Sigmoid colon (tissue), 6 donors: ENCODE measurements at regions not wholly inside any gene's neighbourhood (a gene's known extent, or its start where the extent isn't known, plus 50 kb on each side); places are given as distances from the start of the nearest gene placed in this dataset.

Experiments
- DNase-seq: peaks from one replicate; pipeline ENCODE4 v3.0.0-alpha.2; 2019
- H3K27ac ChIP-seq, 4 donors: fragments of 200-600 bp; sonication (generic); one replicate each; pipeline ENCODE4 v1.5.1; 2016 to 2019; ENCODE audit warnings: mild to moderate bottlenecking in 1 of 4
- H3K27me3 ChIP-seq, 3 donors: fragments of 200-600 bp; sonication (generic); one replicate each; pipeline ENCODE4 v1.5.1; 2019; ENCODE audit warnings: mild to moderate bottlenecking in 1 of 3
- H3K36me3 ChIP-seq, 4 donors: fragments of 200-600 bp; sonication (generic); one replicate each; pipeline ENCODE4 v1.5.1; 2016 to 2019
- H3K4me1 ChIP-seq, 4 donors: fragments of 200-600 bp; sonication (generic); one replicate each; pipeline ENCODE4 v1.5.1; 2017 to 2019
- H3K4me3 ChIP-seq, 4 donors: fragments of 200-600 bp; sonication (generic); one replicate each; pipeline ENCODE4 v1.5.1; 2017 to 2019; ENCODE audit warnings: mild to moderate bottlenecking in 2 of 4, moderate library complexity in 1 of 4
- H3K9me3 ChIP-seq, 4 donors: fragments of 200-600 bp in 3 of 4; sonication (generic) in 3 of 4; one replicate each; pipeline versions ENCODE4 v1.5.1 to v1.6.1; 2013 to 2019
- EP300 ChIP-seq, 4 donors: sonication (generic); formaldehyde crosslinking; IDR thresholded peaks; one replicate each; pipeline ENCODE4 v1.6.1; 2017; ENCODE audit warnings: antibody characterized with exemption in 4 of 4
- POLR2A ChIP-seq, 2 donors: fragments of 450-650 bp; IDR thresholded peaks; one replicate each; pipeline ENCODE4 v1.6.1; 2016; ENCODE audit warnings: antibody characterized with exemption in 2 of 2, mild to moderate bottlenecking in 2 of 2, moderate library complexity in 2 of 2
- POLR2AphosphoS5 ChIP-seq, 4 donors: sonication (generic); formaldehyde crosslinking; IDR thresholded peaks; one replicate each; pipeline ENCODE4 v1.6.1; 2017; ENCODE audit warnings: antibody characterized with exemption in 4 of 4
- WGBS, 2 donors: extraction: QIAGEN DNeasy Blood & Tissue Kit; methylation state at CpG; one replicate each; pipeline ENCODE4 v1.1.7; 2013; 5-methylcytosine and 5-hydroxymethylcytosine counted together
- intact Hi-C: fragments of 100-400 bp; cut with DNase I; formaldehyde crosslinking; loops from one replicate; pipeline ENCODE4 v1.15.1; 2023
- TF ChIP-seq, protein P1 (sequence below), 4 experiments: fragments of 450-650 bp in 3 of 4; fragments of 200-600 bp in 1 of 4; IDR thresholded peaks; one replicate each; pipeline ENCODE4 v1.5.1; 2016 to 2019; ENCODE audit warnings: antibody characterized with exemption in 4 of 4, mild to moderate bottlenecking in 3 of 4, moderate library complexity in 2 of 4
- donor health status: healthy with polysubstance abuse.
- donor health status: healthy.

DNA sequence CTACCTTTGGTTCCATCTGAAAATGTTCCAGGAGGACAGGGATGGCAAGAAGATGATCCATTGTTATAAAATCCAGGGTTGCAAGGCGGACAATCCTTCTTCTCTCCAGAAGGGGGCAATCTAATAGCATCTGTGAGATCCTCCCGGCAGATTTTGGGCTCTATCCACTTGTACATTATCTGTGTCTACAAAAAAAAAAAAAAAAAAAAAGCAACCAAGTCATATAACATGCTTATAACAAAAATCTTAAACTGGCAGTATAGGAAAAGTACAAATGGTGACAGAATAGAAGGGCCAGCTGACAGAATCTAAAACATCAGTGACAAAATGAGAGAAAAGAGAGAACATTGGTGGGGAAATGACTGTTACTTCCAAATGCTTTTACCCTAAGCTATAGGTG, 132.7 kb downstream of the ELAPOR2 start:
- intact Hi-C loops: no loop called here
- no peak overlapping the region for H3K27ac ChIP-seq
- H3K27me3 ChIP-seq: no peaks in the 10 kb centered on the region
- no peak for TF ChIP-seq EP300 (IDR thresholded peaks at IDR 0.05)
- TF ChIP-seq, protein P1, sequence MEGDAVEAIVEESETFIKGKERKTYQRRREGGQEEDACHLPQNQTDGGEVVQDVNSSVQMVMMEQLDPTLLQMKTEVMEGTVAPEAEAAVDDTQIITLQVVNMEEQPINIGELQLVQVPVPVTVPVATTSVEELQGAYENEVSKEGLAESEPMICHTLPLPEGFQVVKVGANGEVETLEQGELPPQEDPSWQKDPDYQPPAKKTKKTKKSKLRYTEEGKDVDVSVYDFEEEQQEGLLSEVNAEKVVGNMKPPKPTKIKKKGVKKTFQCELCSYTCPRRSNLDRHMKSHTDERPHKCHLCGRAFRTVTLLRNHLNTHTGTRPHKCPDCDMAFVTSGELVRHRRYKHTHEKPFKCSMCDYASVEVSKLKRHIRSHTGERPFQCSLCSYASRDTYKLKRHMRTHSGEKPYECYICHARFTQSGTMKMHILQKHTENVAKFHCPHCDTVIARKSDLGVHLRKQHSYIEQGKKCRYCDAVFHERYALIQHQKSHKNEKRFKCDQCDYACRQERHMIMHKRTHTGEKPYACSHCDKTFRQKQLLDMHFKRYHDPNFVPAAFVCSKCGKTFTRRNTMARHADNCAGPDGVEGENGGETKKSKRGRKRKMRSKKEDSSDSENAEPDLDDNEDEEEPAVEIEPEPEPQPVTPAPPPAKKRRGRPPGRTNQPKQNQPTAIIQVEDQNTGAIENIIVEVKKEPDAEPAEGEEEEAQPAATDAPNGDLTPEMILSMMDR (IDR thresholded peaks at IDR 0.05): peak; percentile 12 to 42 (median 34)
- no peak for TF ChIP-seq POLR2A (IDR thresholded peaks at IDR 0.05)
- no peak for TF ChIP-seq POLR2AphosphoS5 (IDR thresholded peaks at IDR 0.05)
- no peaks in the 10 kb centered on the region for H3K9me3 ChIP-seq
- H3K36me3 ChIP-seq: no peaks in the 10 kb centered on the region
- H3K4me3 ChIP-seq: no peak overlapping the region
- no peaks in the 10 kb centered on the region for H3K4me1 ChIP-seq
- DNase-seq: no peak
- WGBS, 2 donors: 4 to 14% methylated on average over 2 of the region's 2 CpGs

DNA sequence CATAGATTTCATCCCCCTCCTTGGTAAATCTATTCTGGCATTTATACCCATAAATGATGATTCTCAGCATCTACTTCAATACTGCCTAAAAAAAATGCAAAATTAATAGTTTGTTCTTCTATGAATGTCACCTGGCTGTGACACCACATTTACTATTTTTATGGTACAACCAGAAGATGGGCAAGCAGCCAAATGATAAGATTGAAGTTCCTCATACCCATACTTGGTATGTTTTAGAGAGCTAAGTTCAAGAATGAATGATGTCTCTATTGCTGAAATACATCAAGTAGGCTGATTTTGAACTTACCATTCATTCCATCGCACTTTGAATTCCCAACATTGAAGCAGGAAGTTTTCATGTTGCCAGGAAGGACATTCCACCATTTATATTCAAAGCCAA, 134.2 kb downstream of the ELAPOR2 start:
- Histone ChIP-seq H3K27me3 (no peaks in the 10 kb centered on the region), H3K4me3 (no peak overlapping the region), H3K27ac (no peak overlapping the region), H3K9me3 (no peaks in the 10 kb centered on the region), H3K36me3 (no peaks in the 10 kb centered on the region), H3K4me1 (no peaks in the 10 kb centered on the region)
- TF ChIP-seq POLR2A (IDR thresholded peaks at IDR 0.05) (no peak), POLR2AphosphoS5 (IDR thresholded peaks at IDR 0.05) (no peak), EP300 (IDR thresholded peaks at IDR 0.05) (no peak)
- TF ChIP-seq, protein P1 (IDR thresholded peaks at IDR 0.05): no peak
- intact Hi-C loops: no loop called here
- DNase-seq: no peak
- 33 to 73% methylated on average over 1 of the region's 1 CpG for WGBS, 2 donors

DNA sequence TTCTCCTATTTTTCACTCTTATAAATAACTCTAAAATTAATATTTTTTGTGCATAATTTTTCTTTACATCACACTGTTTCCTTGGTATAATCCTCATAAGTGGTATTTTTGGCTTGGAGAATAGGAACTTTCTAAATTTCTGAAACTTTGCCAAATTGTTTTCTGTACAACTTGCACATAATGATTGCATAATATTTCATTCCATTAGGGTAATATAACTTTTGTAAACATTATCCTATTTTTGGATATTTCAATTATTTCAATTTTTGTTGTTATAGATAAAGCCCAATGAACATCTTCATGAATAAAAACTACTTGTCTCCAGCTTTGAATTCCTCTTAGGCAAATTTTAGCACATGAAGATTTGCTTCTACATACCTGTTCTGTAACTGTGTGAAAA, 135.9 kb downstream of the ELAPOR2 start:
- intact Hi-C loops: no loop called here

DNA sequence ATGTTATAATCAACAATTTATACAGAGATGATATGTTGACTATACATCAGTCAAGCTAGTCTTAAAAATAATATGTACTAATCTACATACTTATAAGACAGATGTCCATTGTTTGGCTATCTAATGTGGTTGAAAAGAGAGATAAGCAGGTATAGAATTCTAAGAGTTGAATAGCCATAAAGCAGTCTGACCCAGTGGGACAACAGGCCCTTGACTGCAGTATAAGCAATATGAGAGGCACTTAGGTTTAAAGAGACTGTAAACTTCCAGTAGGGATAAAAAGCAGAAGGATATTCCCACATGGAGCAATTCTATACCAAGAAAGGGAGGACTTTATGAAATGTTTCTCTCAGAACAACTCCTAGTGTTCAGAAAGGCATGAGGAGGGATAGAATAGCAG, 139.3 kb downstream of the ELAPOR2 start:
- intact Hi-C loops: no loop called here
- Histone ChIP-seq H3K36me3 (no peaks in the 10 kb centered on the region), H3K27me3 (no peaks in the 10 kb centered on the region), H3K27ac (no peak overlapping the region), H3K9me3 (no peaks in the 10 kb centered on the region), H3K4me3 (no peak overlapping the region), H3K4me1 (no peaks in the 10 kb centered on the region)
- DNase-seq: no peak
- TF ChIP-seq POLR2A (IDR thresholded peaks at IDR 0.05) (no peak), POLR2AphosphoS5 (IDR thresholded peaks at IDR 0.05) (no peak), EP300 (IDR thresholded peaks at IDR 0.05) (no peak)
- TF ChIP-seq, protein P1 (IDR thresholded peaks at IDR 0.05): no peak

More for the DNA sequence above, 135.9 kb downstream of the ELAPOR2 start:
- no peaks in the 10 kb centered on the region for H3K36me3 ChIP-seq
- H3K27ac ChIP-seq: no peak overlapping the region
- H3K4me3 ChIP-seq: no peak overlapping the region
- DNase-seq: no peak
- H3K9me3 ChIP-seq: no peaks in the 10 kb centered on the region
- TF ChIP-seq, protein P1 (IDR thresholded peaks at IDR 0.05): no peak
- TF ChIP-seq EP300 (IDR thresholded peaks at IDR 0.05): no peak
- no peak for TF ChIP-seq POLR2AphosphoS5 (IDR thresholded peaks at IDR 0.05)
- TF ChIP-seq POLR2A (IDR thresholded peaks at IDR 0.05): no peak
- H3K27me3 ChIP-seq: no peaks in the 10 kb centered on the region
- no peaks in the 10 kb centered on the region for H3K4me1 ChIP-seq

DNA sequence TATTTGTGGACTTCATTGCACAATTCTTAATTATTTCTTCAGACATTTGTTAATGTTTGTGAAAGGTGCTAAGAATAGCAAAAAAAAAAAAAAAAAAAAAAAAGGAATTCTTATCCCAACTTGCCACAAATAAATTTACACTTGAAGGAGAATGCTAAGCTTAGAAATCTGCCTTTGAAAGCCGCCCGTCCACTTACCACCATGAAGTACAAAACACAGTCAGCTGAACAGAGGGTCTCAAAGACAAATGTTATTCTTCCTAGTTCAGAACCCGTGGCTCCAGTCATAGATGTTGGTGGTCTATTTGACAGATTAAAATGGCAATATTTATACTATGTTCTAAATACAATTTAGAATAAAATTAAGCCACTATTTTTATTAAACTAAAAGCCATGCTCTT, 141.2 kb downstream of the ELAPOR2 start:
- 82 to 92% methylated on average over 3 of the region's 3 CpGs for WGBS, 2 donors
- intact Hi-C loops: no loop called here
- Histone ChIP-seq H3K27ac (no peak overlapping the region), H3K4me3 (no peak overlapping the region), H3K36me3 (no peaks in the 10 kb centered on the region), H3K9me3 (no peaks in the 10 kb centered on the region), H3K27me3 (no peaks in the 10 kb centered on the region), H3K4me1 (no peaks in the 10 kb centered on the region)
- TF ChIP-seq, protein P1 (IDR thresholded peaks at IDR 0.05): no peak
- no peak for DNase-seq
